ENCODE measurements at regions not wholly inside any gene's neighbourhood (a gene's known extent, or its start where the extent isn't known, plus 50 kb on each side); places are given as distances from the start of the nearest gene placed in this dataset.

DNA sequence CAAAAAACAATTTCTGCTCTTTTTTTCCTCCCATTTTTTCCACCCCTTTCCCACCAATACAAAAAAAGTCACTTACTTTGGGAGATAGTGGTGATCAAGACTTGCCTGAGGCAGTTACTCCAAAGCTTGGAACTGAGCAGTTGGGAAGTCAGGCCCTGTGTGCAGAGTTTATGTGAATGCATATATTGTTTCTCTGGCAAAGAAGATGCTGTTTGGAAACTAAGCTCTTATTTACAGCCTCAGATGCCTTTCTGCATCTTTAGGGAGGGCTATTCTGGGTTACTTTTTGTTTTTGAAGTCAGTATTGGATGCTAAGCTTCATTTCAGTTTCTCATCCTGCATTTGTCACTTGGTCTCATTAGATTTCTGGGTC lies 136.3 kb downstream of the ZNF330 start:
- TF ChIP-seq EZH2 (IDR thresholded peaks at IDR 0.05; ENCODE audit: insufficient read depth, low read length): no peak
- TF ChIP-seq, protein P1, sequence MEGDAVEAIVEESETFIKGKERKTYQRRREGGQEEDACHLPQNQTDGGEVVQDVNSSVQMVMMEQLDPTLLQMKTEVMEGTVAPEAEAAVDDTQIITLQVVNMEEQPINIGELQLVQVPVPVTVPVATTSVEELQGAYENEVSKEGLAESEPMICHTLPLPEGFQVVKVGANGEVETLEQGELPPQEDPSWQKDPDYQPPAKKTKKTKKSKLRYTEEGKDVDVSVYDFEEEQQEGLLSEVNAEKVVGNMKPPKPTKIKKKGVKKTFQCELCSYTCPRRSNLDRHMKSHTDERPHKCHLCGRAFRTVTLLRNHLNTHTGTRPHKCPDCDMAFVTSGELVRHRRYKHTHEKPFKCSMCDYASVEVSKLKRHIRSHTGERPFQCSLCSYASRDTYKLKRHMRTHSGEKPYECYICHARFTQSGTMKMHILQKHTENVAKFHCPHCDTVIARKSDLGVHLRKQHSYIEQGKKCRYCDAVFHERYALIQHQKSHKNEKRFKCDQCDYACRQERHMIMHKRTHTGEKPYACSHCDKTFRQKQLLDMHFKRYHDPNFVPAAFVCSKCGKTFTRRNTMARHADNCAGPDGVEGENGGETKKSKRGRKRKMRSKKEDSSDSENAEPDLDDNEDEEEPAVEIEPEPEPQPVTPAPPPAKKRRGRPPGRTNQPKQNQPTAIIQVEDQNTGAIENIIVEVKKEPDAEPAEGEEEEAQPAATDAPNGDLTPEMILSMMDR (IDR thresholded peaks at IDR 0.05; ENCODE audit: insufficient read depth, low read depth, low read length): no peak
